D721Med (cell line): ENCODE measurements at regions not wholly inside any gene's neighbourhood (a gene's known extent, or its start where the extent isn't known, plus 50 kb on each side); places are given as distances from the start of the nearest gene placed in this dataset.

ENCODE experiments used
- DNase-seq: peaks from one replicate; pipeline ENCODE4 v3.0.0; 2011; ENCODE audit warnings: low spot score; ENCODE audit not compliant: insufficient read length
- FAIRE-seq: peaks from 2 replicates; lab custom pipeline; 2011; peaks lifted over from hg19 to GRCh38; lab: Jason Lieb, UNC
- CTCF ChIP-seq: IDR thresholded peaks from 2 replicates; pipeline ENCODE4 v1.5.1; 2012; ENCODE audit warnings: mild to moderate bottlenecking, control low read depth; ENCODE audit not compliant: insufficient read depth; ENCODE audit errors: missing control alignments

DNA sequence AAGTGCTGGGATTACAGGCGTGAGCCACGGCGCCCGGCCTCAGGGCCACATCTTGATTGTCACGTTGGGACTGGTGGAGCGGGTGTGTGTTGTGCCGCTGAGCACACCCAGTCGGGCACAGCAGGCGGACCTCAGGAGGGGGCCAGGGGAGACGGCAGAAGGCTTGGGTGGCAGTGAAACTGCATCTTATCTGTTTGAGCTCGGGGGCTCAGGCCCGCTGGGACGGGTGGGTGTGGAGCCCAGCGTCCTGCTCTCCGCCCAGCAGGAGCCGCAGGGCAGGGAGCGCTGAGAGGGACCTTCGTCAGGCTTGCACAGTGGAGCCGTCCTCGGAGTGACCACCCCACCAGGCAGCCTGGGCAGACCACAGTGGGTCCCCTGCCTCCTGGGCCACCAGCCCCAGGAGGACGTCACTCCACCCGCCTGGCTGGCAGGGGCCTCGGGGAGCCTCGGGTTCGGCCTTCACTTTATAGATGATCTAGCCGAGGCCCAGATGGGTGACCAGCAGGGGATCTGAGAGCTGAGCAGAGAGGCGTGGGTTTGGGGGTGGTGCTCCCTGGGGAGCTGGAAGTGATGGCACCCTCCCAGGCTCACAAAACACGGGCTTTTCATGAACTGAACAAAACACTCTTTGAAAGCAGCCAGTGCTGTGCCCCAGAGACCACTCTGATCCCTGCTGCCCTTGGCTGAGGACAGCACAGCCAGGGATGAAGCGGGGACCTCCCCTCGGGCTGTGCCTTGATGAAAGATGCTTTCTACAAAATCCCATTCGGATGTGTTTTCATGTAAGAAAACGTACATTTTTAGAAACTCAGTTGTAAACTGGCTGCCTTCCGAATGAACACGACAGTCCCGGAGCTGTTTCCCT is 181.1 kb downstream of the SEC14L1 start:
- FAIRE-seq (no peak), DNase-seq (no peak)

GRCh38 chr17:77322514-77323412 is 182.0 kb downstream of the SEC14L1 start:
- TF ChIP-seq CTCF: no peak
- FAIRE-seq: no peak
- DNase-seq: no peak

More for the DNA sequence above, 181.1 kb downstream of the SEC14L1 start:
- TF ChIP-seq CTCF: no peak

- no peak for TF ChIP-seq CTCF
- FAIRE-seq (no peak), DNase-seq (no peak)
These were observed 182.8 kb downstream of the SEC14L1 start for GRCh38 chr17:77323413-77324171.

- no peak for TF ChIP-seq CTCF
- DNase-seq (no peak), FAIRE-seq (no peak)
These were observed 183.5 kb downstream of the SEC14L1 start for GRCh38 chr17:77324227-77324626.

GRCh38 chr17:77325577-77326075 is 184.9 kb downstream of the SEC14L1 start:
- no peak for DNase-seq
- no peak for TF ChIP-seq CTCF
- FAIRE-seq: no peak

DNA sequence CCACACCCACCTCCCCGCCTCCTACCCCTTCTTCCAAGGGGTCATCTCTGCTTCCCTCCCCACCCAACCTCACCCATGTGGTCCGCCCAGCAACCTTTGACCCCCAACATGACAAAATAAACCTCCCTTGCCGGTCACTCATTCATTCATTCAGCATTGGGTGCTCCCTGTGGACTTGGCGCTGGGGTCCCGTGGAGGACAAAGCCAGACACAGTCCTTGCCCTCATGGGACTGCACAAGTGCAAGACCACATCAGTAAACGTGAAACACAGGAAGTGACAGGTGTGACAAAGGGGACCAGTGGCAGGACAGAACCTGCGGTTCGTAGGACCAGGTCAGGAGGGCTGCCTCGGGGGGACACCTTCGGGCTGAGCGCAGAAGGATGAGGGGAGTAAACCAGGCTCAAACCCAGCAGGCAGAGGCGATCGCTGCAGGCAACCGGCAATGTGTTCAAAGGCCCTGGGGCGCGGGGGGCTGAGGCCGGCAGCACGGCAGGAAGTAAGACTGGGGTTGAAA is 185.4 kb downstream of the SEC14L1 start:
- no peak for FAIRE-seq

More for the DNA sequence above, 185.4 kb downstream of the SEC14L1 start:
- no peak for DNase-seq
- TF ChIP-seq CTCF: no peak
